Mesenchymal stem cell (in vitro differentiated cells and primary cell): ENCODE measurements at regions not wholly inside any gene's neighbourhood (a gene's known extent, or its start where the extent isn't known, plus 50 kb on each side); places are given as distances from the start of the nearest gene placed in this dataset.

Source experiments
- DNase-seq: peaks from one replicate; pipeline ENCODE4 v3.0.0-alpha.2; 2013
- H2AFZ ChIP-seq: one replicate; pipeline ENCODE4 v1.6.1; 2013; ENCODE audit warnings: low read depth, mild to moderate bottlenecking, control low read depth, inconsistent platforms, low read length, moderate library complexity
- H2AK5ac ChIP-seq: 2 replicates; pipeline ENCODE4 v1.6.1; 2013; ENCODE audit warnings: low read length, moderate library complexity, mild to moderate bottlenecking, inconsistent platforms; ENCODE audit not compliant: severe bottlenecking
- H2BK120ac ChIP-seq: one replicate; pipeline ENCODE4 v1.6.1; 2013; ENCODE audit warnings: low read depth, mild to moderate bottlenecking, inconsistent platforms, low read length, moderate library complexity
- H2BK12ac ChIP-seq, 2 experiments: one replicate each; pipeline ENCODE4 v1.6.1; 2013; ENCODE audit warnings: inconsistent platforms in 2 of 2, low read length in 2 of 2, mild to moderate bottlenecking in 2 of 2, moderate library complexity in 2 of 2, control low read depth in 1 of 2
- H2BK15ac ChIP-seq: one replicate; pipeline ENCODE4 v1.6.1; 2013; ENCODE audit warnings: mild to moderate bottlenecking, low read depth, inconsistent platforms; ENCODE audit not compliant: poor library complexity, severe bottlenecking
- H2BK5ac ChIP-seq: 2 replicates; pipeline ENCODE4 v1.6.1; 2013; ENCODE audit warnings: low read depth, mild to moderate bottlenecking, low read length, control low read depth, inconsistent platforms; ENCODE audit not compliant: poor library complexity, severe bottlenecking
- H3K14ac ChIP-seq, 2 experiments: one replicate each; pipeline ENCODE4 v1.6.1; 2013; ENCODE audit warnings: inconsistent platforms in 2 of 2, low read length in 2 of 2, control low read depth in 1 of 2, mild to moderate bottlenecking in 1 of 2, moderate library complexity in 1 of 2
- H3K18ac ChIP-seq, 2 experiments: one replicate each; pipeline ENCODE4 v1.6.1; 2013; ENCODE audit warnings: inconsistent platforms in 2 of 2, low read length in 2 of 2, control low read depth in 1 of 2, low read depth in 1 of 2, mild to moderate bottlenecking in 1 of 2
- H3K23ac ChIP-seq, 2 experiments: one replicate each; pipeline ENCODE4 v1.6.1; 2013; ENCODE audit warnings: inconsistent platforms in 2 of 2, low read length in 2 of 2, mild to moderate bottlenecking in 2 of 2, moderate library complexity in 2 of 2, control low read depth in 1 of 2
- H3K27ac ChIP-seq: 2 replicates; pipeline ENCODE4 v1.5.1; 2013; ENCODE audit warnings: mild to moderate bottlenecking, moderate library complexity, low read length, control low read depth, inconsistent platforms; ENCODE audit not compliant: poor library complexity, severe bottlenecking
- H3K27me3 ChIP-seq, 2 experiments: 2 replicates each; pipeline versions ENCODE4 v1.6.1 to v1.7.0; 2013; ENCODE audit warnings: low read length in 2 of 2, mild to moderate bottlenecking in 2 of 2, moderate library complexity in 2 of 2, control low read depth in 1 of 2, inconsistent platforms in 1 of 2; ENCODE audit not compliant: control insufficient read depth in 1 of 2, insufficient read depth in 1 of 2
- H3K36me3 ChIP-seq, 2 experiments: 2 replicates each; pipeline versions ENCODE4 v1.6.1 to v1.7.0; 2013; ENCODE audit warnings: low read length in 2 of 2, control low read depth in 1 of 2, inconsistent platforms in 1 of 2, low read depth in 1 of 2, mild to moderate bottlenecking in 1 of 2; ENCODE audit not compliant: insufficient read depth in 2 of 2, control insufficient read depth in 1 of 2
- H3K4ac ChIP-seq, 2 experiments: one replicate each; pipeline ENCODE4 v1.6.1; 2013; ENCODE audit warnings: inconsistent platforms in 2 of 2, low read length in 2 of 2, mild to moderate bottlenecking in 2 of 2, moderate library complexity in 2 of 2, control low read depth in 1 of 2, low read depth in 1 of 2
- H3K4me1 ChIP-seq: 2 replicates; pipeline ENCODE4 v1.6.1; 2013; ENCODE audit warnings: low read depth, low read length, control low read depth; ENCODE audit not compliant: control insufficient read depth, insufficient read depth
- H3K4me2 ChIP-seq: 2 replicates; pipeline ENCODE4 v1.6.1; 2013; ENCODE audit warnings: low read length, mild to moderate bottlenecking, inconsistent platforms; ENCODE audit not compliant: poor library complexity, severe bottlenecking
- H3K4me3 ChIP-seq, 2 experiments: 2 replicates each; pipeline versions ENCODE4 v1.5.1 to v1.7.0; 2013; ENCODE audit warnings: low read length in 2 of 2, mild to moderate bottlenecking in 2 of 2, control low read depth in 1 of 2, low read depth in 1 of 2; ENCODE audit not compliant: insufficient read depth in 1 of 2
- H3K79me1 ChIP-seq: replicated peaks from 2 replicates; pipeline ENCODE4 v1.6.1; 2013; ENCODE audit warnings: mild to moderate bottlenecking, control low read depth, low read length, inconsistent platforms; ENCODE audit not compliant: poor library complexity, severe bottlenecking
- H3K9ac ChIP-seq: 2 replicates; pipeline ENCODE4 v1.7.0; 2013; ENCODE audit warnings: mild to moderate bottlenecking, low read length, moderate library complexity
- H3K9me3 ChIP-seq: 2 replicates; pipeline ENCODE4 v1.7.0; 2013; ENCODE audit warnings: mild to moderate bottlenecking, low read length; ENCODE audit not compliant: control insufficient read depth
- H4K8ac ChIP-seq: one replicate; pipeline ENCODE4 v1.6.1; 2013; ENCODE audit warnings: inconsistent platforms, mild to moderate bottlenecking, low read length, moderate library complexity
- H4K91ac ChIP-seq: one replicate; pipeline ENCODE4 v1.6.1; 2013; ENCODE audit warnings: mild to moderate bottlenecking, low read length, inconsistent platforms
- WGBS: methylation state at CpG from one replicate; pipeline ENCODE4 v1.1.7; 2013; ENCODE audit warnings: mixed read lengths; 5-methylcytosine and 5-hydroxymethylcytosine counted together

DNA sequence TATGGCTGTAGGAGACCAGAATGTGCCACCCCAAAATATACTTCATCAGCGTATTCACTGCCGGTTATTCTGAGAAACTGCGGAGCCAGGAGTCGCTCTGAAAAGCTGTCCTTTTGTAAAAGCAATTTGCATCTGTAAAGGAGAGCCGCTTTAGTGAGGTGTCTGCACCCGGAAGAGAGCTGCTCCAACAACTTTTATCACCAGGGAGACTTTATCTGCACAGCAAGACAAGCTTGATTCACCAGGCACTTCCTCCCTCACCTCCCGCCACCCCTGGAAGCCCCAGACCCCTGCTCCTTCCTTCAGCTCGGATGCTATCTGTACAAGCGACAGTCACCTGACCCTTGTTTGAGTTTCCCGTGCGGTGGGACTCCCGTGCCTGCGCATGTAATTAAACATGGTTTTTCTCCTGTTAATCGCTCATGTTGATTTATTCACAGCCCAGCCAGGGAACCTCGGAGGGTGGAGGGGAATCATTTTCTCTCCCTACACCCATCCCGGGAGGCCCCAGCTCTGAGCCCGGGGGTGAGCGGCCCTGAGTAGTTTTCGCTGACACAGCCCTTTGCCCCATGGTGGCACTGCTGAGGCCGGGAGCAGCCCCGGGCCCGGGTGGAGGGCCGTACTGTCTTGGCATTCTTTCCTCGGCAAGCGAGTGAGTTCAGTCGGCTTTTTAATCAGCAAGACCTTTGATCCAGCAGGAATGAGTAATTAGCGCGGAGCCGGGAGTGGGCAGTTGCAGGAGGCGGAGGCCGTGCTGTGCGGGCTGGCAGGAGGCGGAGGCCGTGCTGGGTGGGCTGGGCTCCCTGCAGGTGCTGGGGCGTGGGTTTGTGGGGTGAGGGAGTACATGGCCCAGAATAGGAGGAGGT lies 222.7 kb upstream of the CIBAR2 start:
- Histone ChIP-seq H4K91ac (peak overlapping the region; percentile 97), H3K14ac (peak overlapping the region in 1 of 2 experiments; percentile 78), H3K4me2 (peak overlapping the region; percentile 51), H4K8ac (peak overlapping the region; percentile 49), H2AK5ac (peak overlapping the region; percentile 45), H3K4me1 (peaks cover 42% of the 10 kb centered on the region), H3K4ac (peak overlapping the region; percentile 75 to 97), H3K36me3 (peaks cover 0 to 12% of the 10 kb centered on the region in 2 experiments), H3K18ac (peak overlapping the region; percentile 90 to 91), H3K4me3 (peak overlapping the region in 1 of 2 experiments; percentile 26), H3K27me3 (no peaks in the 10 kb centered on the region), H3K27ac (peak overlapping the region; percentile 17), H3K23ac (no peak overlapping the region), H3K79me1 (peaks cover 20% of the 10 kb centered on the region), H2BK15ac (peak overlapping the region; percentile 78), H3K9me3 (no peaks in the 10 kb centered on the region), H2BK12ac (peak overlapping the region; percentile 86 to 98), H2BK5ac (no peak overlapping the region), H2BK120ac (peak overlapping the region; percentile 90), H2AFZ (no peak overlapping the region), H3K9ac (no peak overlapping the region)
- DNase-seq: peak; percentile 64
- 16% methylated on average over 35 of the region's 35 CpGs for WGBS

GRCh38 chr16:85335584-85336491 lies 223.6 kb upstream of the CIBAR2 start:
- H3K18ac ChIP-seq: peak overlapping the region; percentile 90 to 91
- no peaks in the 10 kb centered on the region for H3K27me3 ChIP-seq
- H2BK120ac ChIP-seq: peak overlapping the region; percentile 90
- no peak overlapping the region for H3K27ac ChIP-seq
- no peaks in the 10 kb centered on the region for H3K9me3 ChIP-seq
- H3K4me1 ChIP-seq: peaks cover 36% of the 10 kb centered on the region
- H3K4me2 ChIP-seq: peak overlapping the region; percentile 51
- peak overlapping the region; percentile 49 for H4K8ac ChIP-seq
- peak overlapping the region in 1 of 2 experiments; percentile 78 for H3K14ac ChIP-seq
- H2AFZ ChIP-seq: no peak overlapping the region
- peak overlapping the region; percentile 86 to 95 for H2BK12ac ChIP-seq
- H4K91ac ChIP-seq: peak overlapping the region; percentile 87
- peaks cover 0 to 12% of the 10 kb centered on the region in 2 experiments for H3K36me3 ChIP-seq
- peaks cover 20% of the 10 kb centered on the region for H3K79me1 ChIP-seq
- no peak overlapping the region for H2BK5ac ChIP-seq
- H3K23ac ChIP-seq: no peak overlapping the region
- 78% methylated on average over 24 of the region's 24 CpGs for WGBS
- peak overlapping the region; percentile 65 for H2BK15ac ChIP-seq
- DNase-seq: peak; percentile 73
- H3K4me3 ChIP-seq: peak overlapping the region in 1 of 2 experiments; percentile 26
- peak overlapping the region; percentile 54 to 75 for H3K4ac ChIP-seq
- H3K9ac ChIP-seq: no peak overlapping the region
- peak overlapping the region; percentile 30 for H2AK5ac ChIP-seq

DNA sequence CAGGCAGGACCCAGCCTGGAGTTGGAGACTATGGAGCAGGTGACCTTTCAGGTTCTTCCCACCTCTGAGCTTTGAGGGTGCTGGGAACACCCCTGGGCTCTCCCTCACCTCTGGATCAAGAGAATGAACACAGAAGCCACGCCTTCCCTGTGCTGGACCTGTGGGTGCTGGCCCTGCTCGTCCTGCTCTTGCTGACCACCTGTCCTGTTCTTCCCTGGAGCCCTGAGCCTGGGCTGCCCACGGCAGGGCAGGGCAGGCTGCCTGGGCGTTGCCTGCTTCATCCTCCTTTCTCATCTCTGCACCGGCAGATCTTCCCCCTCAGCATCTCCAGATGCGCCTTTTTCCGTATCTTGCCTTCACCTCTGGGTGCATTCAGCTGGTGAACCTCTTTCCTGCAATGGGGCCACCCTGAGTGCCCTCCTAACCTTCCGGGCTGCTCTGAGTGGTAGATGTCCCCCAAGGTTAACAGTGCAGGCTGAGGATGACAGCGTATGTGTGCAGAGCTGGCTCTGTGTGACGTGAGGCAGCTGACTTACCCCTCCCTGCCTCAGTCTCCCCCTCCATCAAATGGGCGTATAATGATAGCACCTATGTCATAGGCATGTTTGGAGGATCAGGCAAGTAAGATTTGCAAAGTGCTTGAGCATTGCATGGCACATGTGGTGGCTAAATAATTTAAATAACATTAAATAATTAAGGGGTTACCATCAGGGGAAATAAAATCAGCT lies 225.8 kb upstream of the CIBAR2 start:
- peaks cover 0 to 5% of the 10 kb centered on the region in 2 experiments for H3K27me3 ChIP-seq
- no peak overlapping the region for H3K9ac ChIP-seq
- H3K9me3 ChIP-seq: no peaks in the 10 kb centered on the region
- H3K4me1 ChIP-seq: peaks cover 31% of the 10 kb centered on the region
- H3K4me3 ChIP-seq: no peak overlapping the region
- H4K91ac ChIP-seq: no peak overlapping the region
- 93% methylated on average over 10 of the region's 11 CpGs for WGBS
- H4K8ac ChIP-seq: no peak overlapping the region
- H2BK120ac ChIP-seq: no peak overlapping the region
- H3K18ac ChIP-seq: peak overlapping the region in 1 of 2 experiments; percentile 31
- no peak overlapping the region for H3K23ac ChIP-seq
- no peak overlapping the region for H3K4me2 ChIP-seq
- no peak for DNase-seq
- H2BK5ac ChIP-seq: no peak overlapping the region
- H2BK15ac ChIP-seq: no peak overlapping the region
- H3K14ac ChIP-seq: peak overlapping the region in 1 of 2 experiments; percentile 46
- H3K27ac ChIP-seq: no peak overlapping the region
- H3K36me3 ChIP-seq: peaks cover 0 to 12% of the 10 kb centered on the region in 2 experiments
- H2AK5ac ChIP-seq: no peak overlapping the region
- no peak overlapping the region for H3K4ac ChIP-seq
- peak overlapping the region in 1 of 2 experiments; percentile 82 for H2BK12ac ChIP-seq
- H3K79me1 ChIP-seq: peaks cover 20% of the 10 kb centered on the region
- H2AFZ ChIP-seq: no peak overlapping the region
